CD4-positive, alpha-beta T cell (primary cell): ENCODE measurements at regions not wholly inside any gene's neighbourhood (a gene's known extent, or its start where the extent isn't known, plus 50 kb on each side); places are given as distances from the start of the nearest gene placed in this dataset.

Source experiments
- ATAC-seq: fragments of 200-7000 bp; cut with Tn5 transposase; one replicate; pipeline ENCODE4 v1.10.0; 2022; ENCODE audit warnings: mild to moderate bottlenecking; ENCODE audit not compliant: poor library complexity
- CTCF ChIA-PET: fragments of 350-600 bp; sonication (Branson Sonifier 250); formaldehyde crosslinking; loops from one replicate; lab custom pipeline; 2021; ENCODE audit warnings: antibody characterized with exemption, inconsistent platforms; lab: Charles Lee
- POLR2A ChIA-PET: fragments of 350-600 bp; sonication (Branson Sonifier 250); formaldehyde crosslinking; loops from one replicate; lab custom pipeline; 2021; ENCODE audit warnings: antibody characterized with exemption, inconsistent platforms; lab: Charles Lee
- DNase-seq, 14 experiments: peaks; one replicate each; pipeline ENCODE4 v3.0.0-alpha.2; 2013 to 2020; ENCODE audit warnings: mixed read lengths in 2 of 14
- H3K27ac ChIP-seq, 2 donors: one replicate each; pipeline versions ENCODE4 v1.5.1 to v1.7.0; 2013; ENCODE audit warnings: low read length in 2 of 2, low read depth in 1 of 2, mild to moderate bottlenecking in 1 of 2
- H3K27me3 ChIP-seq, 2 experiments: 1 replicate in 1 of 2; 2 replicates in 1 of 2; pipeline versions ENCODE4 v1.6.1 to v1.7.0; 2013; ENCODE audit warnings: low read length in 2 of 2, control low read depth in 1 of 2, mild to moderate bottlenecking in 1 of 2, moderate library complexity in 1 of 2; ENCODE audit not compliant: insufficient read depth in 2 of 2, control insufficient read depth in 1 of 2
- H3K36me3 ChIP-seq: one replicate; pipeline ENCODE4 v1.6.1; 2013; ENCODE audit warnings: low read length, control low read depth; ENCODE audit not compliant: insufficient read depth
- H3K4me1 ChIP-seq: one replicate; pipeline ENCODE4 v1.6.1; 2013; ENCODE audit warnings: low read length, control low read depth; ENCODE audit not compliant: insufficient read depth
- H3K4me3 ChIP-seq: one replicate; pipeline ENCODE4 v1.5.1; 2013; ENCODE audit warnings: mild to moderate bottlenecking, low read length, moderate library complexity
- H3K9me3 ChIP-seq, 2 experiments: 1 replicate in 1 of 2; 2 replicates in 1 of 2; pipeline versions ENCODE4 v1.6.1 to v1.7.0; 2013; ENCODE audit warnings: low read length in 2 of 2, mild to moderate bottlenecking in 2 of 2, control low read depth in 1 of 2, moderate library complexity in 1 of 2; ENCODE audit not compliant: control insufficient read depth in 1 of 2, insufficient read depth in 1 of 2
- H3K27ac Mint-ChIP-seq: one replicate; pipeline ENCODE4 v1.8.0; 2020; ENCODE audit warnings: mixed read lengths
- H3K27me3 Mint-ChIP-seq: one replicate; pipeline ENCODE4 v1.8.0; 2021; ENCODE audit warnings: mixed read lengths
- H3K36me3 Mint-ChIP-seq: one replicate; pipeline ENCODE4 v1.8.0; 2021; ENCODE audit warnings: low read depth, mixed read lengths
- H3K4me1 Mint-ChIP-seq: one replicate; pipeline ENCODE4 v1.8.0; 2021; ENCODE audit warnings: low read depth, mixed read lengths
- H3K4me3 Mint-ChIP-seq: one replicate; pipeline ENCODE4 v1.8.0; 2020; ENCODE audit warnings: mild to moderate bottlenecking, mixed read lengths
- H3K9me3 Mint-ChIP-seq: one replicate; pipeline ENCODE4 v1.8.0; 2020; ENCODE audit warnings: mixed read lengths
- intact Hi-C, 2 experiments: fragments of 100-400 bp; cut with DNase I in 1 of 2; cut with micrococcal nuclease in 1 of 2; formaldehyde crosslinking; loops; one replicate each; pipeline versions ENCODE4 v1.15.1 to v1.9.0; 2023 to 2025; cut with DNase I, micrococcal nuclease
- TF ChIP-seq, protein P1 (sequence below): fragments of 200-600 bp; IDR thresholded peaks from one replicate; pipeline ENCODE4 v1.8.0; 2022; ENCODE audit warnings: antibody characterized with exemption, mild to moderate bottlenecking

DNA sequence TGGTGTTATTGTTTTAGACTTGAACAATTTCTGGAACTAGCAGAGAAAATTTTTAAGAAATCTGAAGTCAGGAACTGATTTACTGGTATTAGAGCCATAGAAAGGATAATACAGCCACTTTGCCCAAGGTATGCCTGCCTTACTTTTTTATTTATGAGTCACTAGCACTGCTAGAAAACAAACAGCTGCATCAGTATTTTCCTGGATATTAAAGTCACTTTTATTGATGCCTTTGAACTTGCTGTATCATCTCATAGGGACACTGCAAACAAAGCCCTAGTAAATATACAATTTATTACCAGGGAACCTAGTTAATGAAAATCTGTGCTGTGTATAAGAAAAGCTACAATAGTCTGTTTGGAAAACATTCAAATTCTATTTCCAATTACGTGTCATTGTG is 490.8 kb upstream of the TMPRSS15 start:
- Histone ChIP-seq H3K4me1 (no peaks in the 10 kb centered on the region), H3K9me3 (peaks cover 0 to 3% of the 10 kb centered on the region in 2 experiments), H3K27me3 (no peaks in the 10 kb centered on the region), H3K27ac (no peak overlapping the region), H3K4me3 (no peak overlapping the region), H3K36me3 (no peaks in the 10 kb centered on the region)
- Mint-ChIP-seq H3K9me3 (peaks cover 3% of the 10 kb centered on the region), H3K27ac (no peak overlapping the region), H3K4me3 (no peak overlapping the region), H3K4me1 (no peaks in the 10 kb centered on the region), H3K36me3 (no peaks in the 10 kb centered on the region), H3K27me3 (no peaks in the 10 kb centered on the region)
- intact Hi-C loops = no loop called here
- CTCF ChIA-PET = no interaction called here
- TF ChIP-seq, protein P1, sequence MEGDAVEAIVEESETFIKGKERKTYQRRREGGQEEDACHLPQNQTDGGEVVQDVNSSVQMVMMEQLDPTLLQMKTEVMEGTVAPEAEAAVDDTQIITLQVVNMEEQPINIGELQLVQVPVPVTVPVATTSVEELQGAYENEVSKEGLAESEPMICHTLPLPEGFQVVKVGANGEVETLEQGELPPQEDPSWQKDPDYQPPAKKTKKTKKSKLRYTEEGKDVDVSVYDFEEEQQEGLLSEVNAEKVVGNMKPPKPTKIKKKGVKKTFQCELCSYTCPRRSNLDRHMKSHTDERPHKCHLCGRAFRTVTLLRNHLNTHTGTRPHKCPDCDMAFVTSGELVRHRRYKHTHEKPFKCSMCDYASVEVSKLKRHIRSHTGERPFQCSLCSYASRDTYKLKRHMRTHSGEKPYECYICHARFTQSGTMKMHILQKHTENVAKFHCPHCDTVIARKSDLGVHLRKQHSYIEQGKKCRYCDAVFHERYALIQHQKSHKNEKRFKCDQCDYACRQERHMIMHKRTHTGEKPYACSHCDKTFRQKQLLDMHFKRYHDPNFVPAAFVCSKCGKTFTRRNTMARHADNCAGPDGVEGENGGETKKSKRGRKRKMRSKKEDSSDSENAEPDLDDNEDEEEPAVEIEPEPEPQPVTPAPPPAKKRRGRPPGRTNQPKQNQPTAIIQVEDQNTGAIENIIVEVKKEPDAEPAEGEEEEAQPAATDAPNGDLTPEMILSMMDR = no peak
- POLR2A ChIA-PET = no interaction called here
- ATAC-seq (no peak), DNase-seq (no peak)

DNA sequence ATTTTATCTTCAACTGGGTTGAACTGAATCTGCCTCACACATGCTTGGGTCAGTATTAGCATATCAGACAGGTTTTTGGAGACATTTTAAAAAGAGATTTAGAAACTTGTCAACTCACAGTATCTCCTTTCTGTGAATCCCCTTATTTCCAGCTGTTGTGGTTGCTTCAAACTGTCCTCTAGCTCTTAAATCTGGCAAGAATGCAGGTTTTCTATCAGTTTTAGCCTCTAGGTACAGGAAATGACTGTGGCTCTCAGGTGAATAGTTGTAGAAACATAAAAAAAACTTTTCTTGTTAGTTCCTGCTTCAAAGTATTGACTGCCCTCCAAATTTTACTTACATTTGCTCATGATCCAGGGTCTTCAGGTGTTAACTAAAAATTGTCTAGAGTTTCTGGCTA is 495.7 kb upstream of the TMPRSS15 start:
- Mint-ChIP-seq H3K27me3 (no peaks in the 10 kb centered on the region), H3K4me1 (no peaks in the 10 kb centered on the region), H3K9me3 (peaks cover 2% of the 10 kb centered on the region), H3K27ac (no peak overlapping the region), H3K36me3 (no peaks in the 10 kb centered on the region), H3K4me3 (no peak overlapping the region)
- TF ChIP-seq, protein P1 = no peak
- Histone ChIP-seq H3K9me3 (peaks cover 0 to 8% of the 10 kb centered on the region in 2 experiments), H3K27me3 (no peaks in the 10 kb centered on the region), H3K27ac (no peak overlapping the region), H3K4me1 (no peaks in the 10 kb centered on the region), H3K36me3 (no peaks in the 10 kb centered on the region), H3K4me3 (no peak overlapping the region)
- no peak for DNase-seq
- intact Hi-C loops = no loop called here
- POLR2A ChIA-PET = no interaction called here
- CTCF ChIA-PET = no interaction called here
- ATAC-seq = no peak

DNA sequence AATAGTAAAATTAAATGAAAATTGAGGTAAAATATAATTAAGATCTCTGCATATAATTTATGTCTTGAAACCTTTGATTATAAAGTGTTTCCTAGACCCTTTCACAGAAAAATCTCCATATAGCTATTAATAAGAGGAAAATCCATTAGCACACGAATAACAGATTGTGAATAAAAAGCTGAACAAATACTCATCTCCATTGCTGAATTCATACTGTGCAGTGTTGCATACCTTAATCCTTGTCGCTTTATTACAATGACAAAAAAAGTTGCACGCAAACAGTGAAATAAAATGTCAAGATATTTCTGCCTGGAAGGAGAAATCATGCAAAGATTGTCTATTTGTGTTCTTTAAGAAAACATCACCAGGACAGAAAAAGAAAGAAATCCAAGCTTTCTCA is 499.1 kb upstream of the TMPRSS15 start:
- intact Hi-C loops = no loop called here
- ATAC-seq (no peak), DNase-seq (no peak)
- Histone ChIP-seq H3K9me3 (peaks cover 0 to 8% of the 10 kb centered on the region in 2 experiments), H3K27me3 (no peaks in the 10 kb centered on the region), H3K4me1 (no peaks in the 10 kb centered on the region), H3K27ac (no peak overlapping the region), H3K4me3 (no peak overlapping the region), H3K36me3 (no peaks in the 10 kb centered on the region)
- POLR2A ChIA-PET = no interaction called here
- Mint-ChIP-seq H3K36me3 (no peaks in the 10 kb centered on the region), H3K4me1 (no peaks in the 10 kb centered on the region), H3K4me3 (no peak overlapping the region), H3K9me3 (peaks cover 2% of the 10 kb centered on the region), H3K27ac (no peak overlapping the region), H3K27me3 (no peaks in the 10 kb centered on the region)
- TF ChIP-seq, protein P1 = no peak
- CTCF ChIA-PET = no interaction called here
